HepG2 (cell line): ENCODE measurements at regions not wholly inside any gene's neighbourhood (a gene's known extent, or its start where the extent isn't known, plus 50 kb on each side); places are given as distances from the start of the nearest gene placed in this dataset.

Source experiments
- ATAC-seq: fragments of 200-7000 bp; cut with Tn5 transposase; 3 replicates; pipeline ENCODE4 v1.9.1; 2020; ENCODE audit warnings: mild to moderate bottlenecking, moderate library complexity
- BruUV-seq: library from RNA; stranded (reverse); fragments of 400-500 nt; replicated peaks from 2 replicates; lab custom pipeline; 2021; lab: Mats Ljungman, UMichigan
- CTCF ChIA-PET: fragments of 300-600 bp; formaldehyde crosslinking; extraction: SDS; loops from one replicate; lab custom pipeline; 2021; ENCODE audit warnings: low total read pairs, inconsistent platforms, low intra/inter-chr PET ratio; lab: Yijun Ruan, JAX
- POLR2A ChIA-PET: fragments of 350-600 bp; sonication (Branson Sonifier 250); formaldehyde crosslinking; loops from one replicate; lab custom pipeline; 2020; ENCODE audit warnings: antibody characterized with exemption, inconsistent platforms; lab: Yijun Ruan, JAX
- DNase-seq: peaks from one replicate; pipeline ENCODE4 v3.0.0-alpha.2; 2015; ENCODE audit warnings: low spot score
- FAIRE-seq: peaks from 3 replicates; lab custom pipeline; 2011; peaks lifted over from hg19 to GRCh38; lab: Jason Lieb, UNC
- H2AFZ ChIP-seq: one replicate; pipeline ENCODE4 v1.6.1; 2011; ENCODE audit warnings: low read length, inconsistent platforms
- H3K27ac ChIP-seq: fragments of 300-600 bp; 3 replicates; pipeline ENCODE4 v1.8.0; 2011; ENCODE audit warnings: mixed run types, mild to moderate bottlenecking, mixed read lengths, low read length, inconsistent platforms; ENCODE audit not compliant: insufficient read depth; ENCODE audit errors: extremely low read length
- H3K27me3 ChIP-seq, 2 experiments: fragments of 200-600 bp in 1 of 2; 2 replicates in 1 of 2; 3 replicates in 1 of 2; pipeline versions ENCODE4 v1.6.0 to v1.8.0; 2011; ENCODE audit warnings: low read length in 2 of 2, mild to moderate bottlenecking in 2 of 2, moderate library complexity in 2 of 2, inconsistent platforms in 1 of 2; ENCODE audit not compliant: insufficient read depth in 2 of 2, control insufficient read depth in 1 of 2
- H3K36me3 ChIP-seq, 2 experiments: fragments of 200-600 bp in 1 of 2; replicated peaks in 1 of 2; 2 replicates in 1 of 2; 3 replicates in 1 of 2; pipeline versions ENCODE4 v1.5.1 to v1.8.0; 2011; ENCODE audit warnings: low read length in 2 of 2, inconsistent platforms in 1 of 2; ENCODE audit not compliant: insufficient read depth in 2 of 2, control insufficient read depth in 1 of 2
- H3K4me1 ChIP-seq: 2 replicates; pipeline ENCODE4 v1.5.1; 2012; ENCODE audit warnings: low read length, inconsistent platforms; ENCODE audit not compliant: insufficient read depth
- H3K4me2 ChIP-seq: 2 replicates; pipeline ENCODE4 v1.6.0; 2011; ENCODE audit warnings: low read depth, low read length, inconsistent platforms
- H3K4me3 ChIP-seq, 3 experiments: fragments of 200-600 bp in 1 of 3; sonication (generic), shearing (Covaris generic) in 1 of 3; replicated peaks in 1 of 3; 2 replicates each; pipeline ENCODE4 v1.5.1; 2011 to 2016; ENCODE audit warnings: low read length in 3 of 3, inconsistent platforms in 2 of 3, low read depth in 2 of 3, mild to moderate bottlenecking in 2 of 3, control low read depth in 1 of 3, mixed read lengths in 1 of 3; ENCODE audit not compliant: insufficient read depth in 1 of 3
- H3K79me2 ChIP-seq: one replicate; pipeline ENCODE4 v1.6.1; 2011; ENCODE audit warnings: low read length, inconsistent platforms; ENCODE audit not compliant: insufficient read depth
- H3K9ac ChIP-seq: 2 replicates; pipeline ENCODE4 v1.6.0; 2011; ENCODE audit warnings: mild to moderate bottlenecking, low read depth, low read length, inconsistent platforms; ENCODE audit not compliant: insufficient read depth
- H3K9me3 ChIP-seq: 2 replicates; pipeline ENCODE4 v1.5.1; 2012; ENCODE audit warnings: mild to moderate bottlenecking, low read length
- H4K20me1 ChIP-seq: 2 replicates; pipeline ENCODE4 v1.6.0; 2011; ENCODE audit warnings: inconsistent platforms, mild to moderate bottlenecking, low read length, moderate library complexity; ENCODE audit not compliant: insufficient read depth
- ARHGAP35 ChIP-seq: sonication (generic); formaldehyde crosslinking; IDR thresholded peaks from 2 replicates; pipeline ENCODE4 v1.9.0; 2022; ENCODE audit warnings: mild to moderate bottlenecking, inconsistent platforms, moderate library complexity, missing genetic modification reagents, borderline replicate concordance
- CCAR2 ChIP-seq: fragments of 200-400 bp; formaldehyde crosslinking; optimal IDR thresholded peaks from 2 replicates; pipeline ENCODE3; 2018; ENCODE audit warnings: low read depth, mild to moderate bottlenecking, low read length, moderate library complexity
- CEBPZ ChIP-seq: IDR thresholded peaks from 2 replicates; pipeline ENCODE4 v1.6.1; 2012; ENCODE audit warnings: low read length, improper control_type of control experiment
- DR1 ChIP-seq: sonication (generic); formaldehyde crosslinking; IDR thresholded peaks from 2 replicates; pipeline ENCODE4 v1.8.0; 2021; ENCODE audit warnings: mild to moderate bottlenecking, missing genetic modification reagents, inconsistent platforms
- MLLT10 ChIP-seq: sonication (generic); formaldehyde crosslinking; IDR thresholded peaks from 2 replicates; pipeline ENCODE4 v1.4.0; 2020; ENCODE audit warnings: missing genetic modification reagents
- SP5 ChIP-seq: IDR thresholded peaks from 2 replicates; pipeline ENCODE4 v1.6.1; 2016; ENCODE audit warnings: low read depth, borderline replicate concordance
- TIGD3 ChIP-seq: sonication (generic); formaldehyde crosslinking; IDR thresholded peaks from 2 replicates; pipeline ENCODE4 v1.5.1; 2020; ENCODE audit warnings: mild to moderate bottlenecking, missing genetic modification reagents, borderline replicate concordance
- UBTF ChIP-seq: sonication (generic); formaldehyde crosslinking; IDR thresholded peaks from 2 replicates; pipeline ENCODE4 v1.4.0; 2020; ENCODE audit warnings: mild to moderate bottlenecking, missing genetic modification reagents
- XBP1 ChIP-seq: sonication (generic); formaldehyde crosslinking; IDR thresholded peaks from 2 replicates; pipeline ENCODE4 v1.5.0; 2020; ENCODE audit warnings: missing genetic modification reagents
- ZFP1 ChIP-seq: IDR thresholded peaks from 2 replicates; pipeline ENCODE4 v1.6.1; 2016
- ZNF362 ChIP-seq: sonication (generic); formaldehyde crosslinking; IDR thresholded peaks from 2 replicates; pipeline ENCODE4 v1.4.0; 2020; ENCODE audit warnings: missing genetic modification reagents, mild to moderate bottlenecking, borderline replicate concordance
- ZNF367 ChIP-seq: sonication (generic); formaldehyde crosslinking; IDR thresholded peaks from 2 replicates; pipeline ENCODE4 v1.4.0; 2020; ENCODE audit warnings: missing genetic modification reagents, borderline replicate concordance
- ZNF562 ChIP-seq: sonication (generic); formaldehyde crosslinking; IDR thresholded peaks from 2 replicates; pipeline ENCODE4 v1.8.0; 2022; ENCODE audit warnings: missing genetic modification reagents, borderline replicate concordance
- ZNF773 ChIP-seq: sonication (generic); formaldehyde crosslinking; IDR thresholded peaks from 2 replicates; pipeline ENCODE4 v1.4.0; 2020; ENCODE audit warnings: missing genetic modification reagents, borderline replicate concordance
- WGBS: methylation state at CpG from one replicate; pipeline ENCODE4 v1.1.6; 2017; ENCODE audit warnings: low lambda C conversion rate; 5-methylcytosine and 5-hydroxymethylcytosine counted together
- in situ Hi-C: cut with HindIII; loops from 2 replicates; pipeline ENCODE4 v1.10.0; 2017; ENCODE audit warnings: low pct_unique_long_range_greater_than_20kb; ENCODE audit not compliant: extremely low pct_ligation_motif_present
- intact Hi-C: fragments of 100-400 bp; cut with micrococcal nuclease; formaldehyde crosslinking; loops from one replicate; pipeline ENCODE4 v1.10.0; 2022; ENCODE audit not compliant: unreplicated experiment

DNA sequence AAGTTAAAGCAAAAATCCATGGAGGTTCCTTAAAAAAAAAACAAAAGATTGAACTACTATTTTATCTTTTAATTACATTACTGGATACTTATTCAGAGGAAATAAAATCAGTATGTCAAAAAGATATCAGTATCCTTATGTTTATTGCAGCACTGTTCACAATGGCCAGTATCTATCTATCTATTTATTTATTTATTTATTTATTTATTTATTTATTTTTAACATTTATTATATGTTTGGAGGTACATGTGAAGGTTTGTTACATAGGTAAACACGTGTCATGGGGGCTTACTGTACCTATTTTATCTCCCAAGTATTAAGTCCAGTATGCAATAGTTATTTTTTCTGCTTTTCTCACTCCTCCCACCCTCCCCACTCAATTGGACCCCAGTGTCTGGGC is 881.1 kb upstream of the POU3F4 start (continued):
- TF ChIP-seq UBTF (CRISPR knock-in tag), result no peak
- no peak for TF ChIP-seq SP5 (CRISPR knock-in tag)

DNA sequence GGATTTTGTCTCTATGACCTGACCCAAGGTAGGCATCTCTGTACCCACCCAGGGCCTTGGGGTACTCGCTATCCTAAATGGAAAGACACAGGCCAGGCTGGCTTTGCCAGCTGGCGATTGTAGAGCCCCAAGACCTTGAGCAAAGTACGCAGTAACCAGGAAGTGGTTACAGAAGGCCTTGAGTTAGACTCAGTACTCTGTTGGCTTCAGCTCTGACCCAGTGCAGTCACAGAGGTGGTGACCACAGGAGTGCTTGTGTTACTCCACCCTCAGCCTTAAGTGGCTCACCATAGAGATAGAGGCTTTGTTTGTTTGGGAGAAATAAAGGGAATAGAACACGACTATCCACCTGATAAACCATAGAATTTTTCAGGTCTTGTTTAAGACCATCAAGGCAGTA is 880.5 kb upstream of the POU3F4 start:
- no peaks in the 10 kb centered on the region for H4K20me1 ChIP-seq
- no peak for FAIRE-seq
- H3K9me3 ChIP-seq, result peaks cover 53% of the 10 kb centered on the region
- H3K79me2 ChIP-seq, result no peaks in the 10 kb centered on the region
- 0% methylated on average over 1 of the region's 4 CpGs for WGBS
- H3K36me3 ChIP-seq, result no peaks in the 10 kb centered on the region
- no peak overlapping the region for H3K4me2 ChIP-seq
- POLR2A ChIA-PET, result no interaction called here
- no peak for ATAC-seq
- no peaks in the 10 kb centered on the region for H3K27me3 ChIP-seq
- in situ Hi-C loops (no loop called here), intact Hi-C loops (no loop called here)
- DNase-seq, result no peak
- no TSS peak for BruUV-seq
- H3K9ac ChIP-seq, result no peak overlapping the region
- no peaks in the 10 kb centered on the region for H3K4me1 ChIP-seq
- CTCF ChIA-PET, result no interaction called here
- no peak overlapping the region for H3K4me3 ChIP-seq
- no peak overlapping the region for H2AFZ ChIP-seq
- H3K27ac ChIP-seq, result no peak overlapping the region
- TF ChIP-seq CCAR2 (no peak), ZNF362 (no peak), XBP1 (CRISPR knock-in tag) (no peak), ZFP1 (CRISPR knock-in tag) (no peak), ZNF367 (CRISPR knock-in tag) (no peak), ZNF562 (CRISPR knock-in tag) (no peak), TIGD3 (CRISPR knock-in tag) (no peak), DR1 (CRISPR knock-in tag) (no peak), ARHGAP35 (no peak), MLLT10 (no peak), CEBPZ (no peak), ZNF773 (no peak)
